Pancreas (tissue), 10 donors: ENCODE measurements at regions not wholly inside any gene's neighbourhood (a gene's known extent, or its start where the extent isn't known, plus 50 kb on each side); places are given as distances from the start of the nearest gene placed in this dataset.
A peak's percentile ranks its signal among the peaks of the same experiment; 100 is the strongest.

Source experiments
- ATAC-seq, 4 donors: fragments of 200-7000 bp; cut with Tn5 transposase; one replicate each; pipeline versions ENCODE4 v1.8.0 to v1.9.1; 2020; ENCODE audit warnings: mild to moderate bottlenecking in 4 of 4, moderate library complexity in 4 of 4
- DNase-seq, 6 donors: peaks; one replicate each; pipeline ENCODE4 v3.0.0-alpha.2; 2020
- FAIRE-seq: peaks from 2 replicates; lab custom pipeline; 2012; peaks lifted over from hg19 to GRCh38; lab: Jason Lieb, UNC
- H3K27ac ChIP-seq, 4 donors: fragments of 200-600 bp; sonication (generic); 1 replicate in 3 of 4; 2 replicates in 1 of 4; pipeline versions ENCODE4 v1.5.0 to v1.8.0; 2020
- H3K27me3 ChIP-seq, 4 donors: fragments of 200-600 bp; one replicate each; pipeline ENCODE4 v1.8.0; 2021
- H3K36me3 ChIP-seq, 3 donors: fragments of 200-600 bp; sonication (generic) in 1 of 3; one replicate each; pipeline versions ENCODE4 v1.5.0 to v1.8.0; 2020 to 2021
- H3K4me1 ChIP-seq, 3 donors: fragments of 200-600 bp; one replicate each; pipeline ENCODE4 v1.8.0; 2021
- H3K4me3 ChIP-seq, 4 donors: fragments of 200-600 bp; sonication (generic) in 2 of 4; one replicate each; pipeline versions ENCODE4 v1.5.0 to v1.8.0; 2020 to 2021
- H3K9me3 ChIP-seq, 4 donors: fragments of 200-600 bp; one replicate each; pipeline ENCODE4 v1.8.0; 2021
- WGBS, 2 donors: extraction: QIAGEN DNeasy Blood & Tissue Kit; methylation state at CpG; one replicate each; pipeline ENCODE4 v1.1.7; 2013; 5-methylcytosine and 5-hydroxymethylcytosine counted together
- intact Hi-C, 3 donors: fragments of 100-400 bp; cut with DNase I; formaldehyde crosslinking; loops; one replicate each; pipeline versions ENCODE4 v1.11.1 to v1.14.2; 2022
- TF ChIP-seq, protein P1 (sequence below), 4 donors: fragments of 200-600 bp; sonication (generic) in 3 of 4; IDR thresholded peaks; one replicate each; pipeline versions ENCODE4 v1.5.0 to v1.8.0; 2021; ENCODE audit warnings: antibody characterized with exemption in 4 of 4
- donor health status: healthy with polysubstance abuse.
- donor health status: DM: no; HTN: no; CAD: no; lungs with moderate emphysema.
- donor health status: DM: no; HTN: no; CAD: no.
- donor health status: control.
- donor health status: control.
- donor health status: Bipolar disorder and iron deficiency.
- donor health status: DM: yes; HTN: yes; CAD: no.
- donor health status: DM: no; HTN: no; CAD: no.
- donor health status: DM: no; HTN: no; CAD: no.
- donor health status: DM: yes; HTN: yes; CAD: no.

- FAIRE-seq (no peak), ATAC-seq (no peak), DNase-seq (no peak)
- Histone ChIP-seq H3K4me1 (peaks cover 6 to 15% (median 11%) of the 10 kb centered on the region in 3 donors), H3K27me3 (no peaks in the 10 kb centered on the region), H3K36me3 (no peaks in the 10 kb centered on the region), H3K9me3 (no peaks in the 10 kb centered on the region), H3K27ac (no peak overlapping the region), H3K4me3 (no peak overlapping the region)
- TF ChIP-seq, protein P1, sequence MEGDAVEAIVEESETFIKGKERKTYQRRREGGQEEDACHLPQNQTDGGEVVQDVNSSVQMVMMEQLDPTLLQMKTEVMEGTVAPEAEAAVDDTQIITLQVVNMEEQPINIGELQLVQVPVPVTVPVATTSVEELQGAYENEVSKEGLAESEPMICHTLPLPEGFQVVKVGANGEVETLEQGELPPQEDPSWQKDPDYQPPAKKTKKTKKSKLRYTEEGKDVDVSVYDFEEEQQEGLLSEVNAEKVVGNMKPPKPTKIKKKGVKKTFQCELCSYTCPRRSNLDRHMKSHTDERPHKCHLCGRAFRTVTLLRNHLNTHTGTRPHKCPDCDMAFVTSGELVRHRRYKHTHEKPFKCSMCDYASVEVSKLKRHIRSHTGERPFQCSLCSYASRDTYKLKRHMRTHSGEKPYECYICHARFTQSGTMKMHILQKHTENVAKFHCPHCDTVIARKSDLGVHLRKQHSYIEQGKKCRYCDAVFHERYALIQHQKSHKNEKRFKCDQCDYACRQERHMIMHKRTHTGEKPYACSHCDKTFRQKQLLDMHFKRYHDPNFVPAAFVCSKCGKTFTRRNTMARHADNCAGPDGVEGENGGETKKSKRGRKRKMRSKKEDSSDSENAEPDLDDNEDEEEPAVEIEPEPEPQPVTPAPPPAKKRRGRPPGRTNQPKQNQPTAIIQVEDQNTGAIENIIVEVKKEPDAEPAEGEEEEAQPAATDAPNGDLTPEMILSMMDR (IDR thresholded peaks at IDR 0.05) = no peak
- intact Hi-C loops = no loop called here
- WGBS, 2 donors = 94 to 96% methylated on average over 3 of the region's 3 CpGs
Observed at GRCh38 chr15:39176030-39176429, 404.8 kb upstream of the THBS1 start.

GRCh38 chr15:39177561-39177960 lies 403.3 kb upstream of the THBS1 start:
- FAIRE-seq (no peak), DNase-seq (no peak)
- WGBS, 2 donors = 90 to 92% methylated on average over 4 of the region's 4 CpGs

DNA sequence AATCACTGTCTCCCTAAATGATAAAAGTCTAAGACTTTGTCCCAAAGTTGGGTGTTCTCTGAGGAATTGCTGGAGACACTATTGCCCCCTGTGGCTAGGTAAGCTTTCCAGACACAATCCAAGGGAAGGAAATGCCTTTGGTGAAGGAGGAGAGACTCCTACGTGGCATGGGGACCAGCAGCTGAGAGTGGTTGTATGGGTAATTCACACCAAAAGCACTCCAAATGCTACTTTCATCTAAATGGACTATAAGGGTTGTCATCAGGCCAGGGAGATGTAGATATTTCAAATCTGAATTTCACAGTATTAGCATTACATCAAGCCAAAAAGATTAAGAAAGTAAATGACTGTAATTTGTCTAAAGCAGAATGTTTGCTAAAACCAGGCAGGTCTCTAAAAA lies 400.8 kb upstream of the THBS1 start:
- H3K36me3 ChIP-seq = no peaks in the 10 kb centered on the region
- no peak for ATAC-seq
- H3K9me3 ChIP-seq = no peaks in the 10 kb centered on the region
- H3K4me1 ChIP-seq = peaks cover 12 to 24% (median 17%) of the 10 kb centered on the region in 3 donors
- H3K4me3 ChIP-seq = no peak overlapping the region
- TF ChIP-seq, protein P1 (IDR thresholded peaks at IDR 0.05) = no peak
- DNase-seq = no peak
- no peaks in the 10 kb centered on the region for H3K27me3 ChIP-seq
- no peak overlapping the region for H3K27ac ChIP-seq
- 68 to 72% methylated on average over 1 of the region's 1 CpG for WGBS, 2 donors
- intact Hi-C loops = no loop called here
- FAIRE-seq = no peak

More at GRCh38 chr15:39177561-39177960, 403.3 kb upstream of the THBS1 start:
- TF ChIP-seq, protein P1 (IDR thresholded peaks at IDR 0.05) = no peak
- Histone ChIP-seq H3K4me1 (peaks cover 12 to 24% (median 19%) of the 10 kb centered on the region in 3 donors), H3K27ac (no peak overlapping the region), H3K36me3 (no peaks in the 10 kb centered on the region), H3K27me3 (no peaks in the 10 kb centered on the region), H3K9me3 (no peaks in the 10 kb centered on the region), H3K4me3 (no peak overlapping the region)
- peak in 1 of 4 donors; percentile 17 for ATAC-seq
- intact Hi-C loops = no loop called here

DNA sequence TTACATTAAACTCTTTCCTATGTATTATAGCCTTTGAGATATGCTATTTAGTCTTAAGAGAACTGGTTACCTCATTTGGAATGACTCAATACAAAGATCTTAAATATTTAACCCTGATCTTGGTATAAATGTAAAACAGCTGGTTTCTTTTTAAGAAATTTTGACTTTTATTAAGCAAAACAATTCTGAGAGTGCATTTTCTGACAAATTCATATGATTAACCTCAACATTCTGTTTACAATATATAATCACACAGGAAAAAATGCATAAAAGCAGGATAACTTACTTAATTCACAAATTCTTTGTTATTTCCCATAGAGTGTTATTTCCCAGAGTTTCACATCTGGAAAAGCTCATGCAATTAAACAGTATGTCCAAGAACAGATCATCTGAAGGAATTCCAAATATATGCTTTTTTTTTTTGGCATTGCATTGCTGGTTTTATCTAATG lies 400.4 kb upstream of the THBS1 start:
- Histone ChIP-seq H3K4me1 (peaks cover 12 to 24% (median 17%) of the 10 kb centered on the region in 3 donors), H3K9me3 (no peaks in the 10 kb centered on the region), H3K27me3 (no peaks in the 10 kb centered on the region), H3K36me3 (no peaks in the 10 kb centered on the region), H3K4me3 (no peak overlapping the region), H3K27ac (peak overlapping the region in 1 of 4 donors; percentile 21)
- peak; percentile 64 for FAIRE-seq
- TF ChIP-seq, protein P1 (IDR thresholded peaks at IDR 0.05) = no peak
- intact Hi-C loops = no loop called here
- ATAC-seq = peak in 1 of 4 donors; percentile 12
- no peak for DNase-seq

GRCh38 chr15:39181056-39181747 lies 399.7 kb upstream of the THBS1 start:
- H3K36me3 ChIP-seq = no peaks in the 10 kb centered on the region
- H3K4me1 ChIP-seq = peaks cover 12 to 24% (median 17%) of the 10 kb centered on the region in 3 donors
- no peak overlapping the region for H3K4me3 ChIP-seq
- TF ChIP-seq, protein P1 (IDR thresholded peaks at IDR 0.05) = no peak
- H3K27ac ChIP-seq = peak overlapping the region in 1 of 4 donors; percentile 21
- H3K27me3 ChIP-seq = no peaks in the 10 kb centered on the region
- H3K9me3 ChIP-seq = no peaks in the 10 kb centered on the region
- 51 to 68% methylated on average over 1 of the region's 1 CpG for WGBS, 2 donors
- intact Hi-C loops = no loop called here
- DNase-seq (no peak), FAIRE-seq (no peak), ATAC-seq (peak in 2 of 4 donors; percentile 24 to 25)
